ENCODE measurements at regions not wholly inside any gene's neighbourhood (a gene's known extent, or its start where the extent isn't known, plus 50 kb on each side); places are given as distances from the start of the nearest gene placed in this dataset.

- no peak for DNase-seq (ENCODE audit: low read depth in 3 of 3)
These were observed 390.6 kb upstream of the MAP3K7 start for GRCh38 chr6:90977513-90977912.

DNA sequence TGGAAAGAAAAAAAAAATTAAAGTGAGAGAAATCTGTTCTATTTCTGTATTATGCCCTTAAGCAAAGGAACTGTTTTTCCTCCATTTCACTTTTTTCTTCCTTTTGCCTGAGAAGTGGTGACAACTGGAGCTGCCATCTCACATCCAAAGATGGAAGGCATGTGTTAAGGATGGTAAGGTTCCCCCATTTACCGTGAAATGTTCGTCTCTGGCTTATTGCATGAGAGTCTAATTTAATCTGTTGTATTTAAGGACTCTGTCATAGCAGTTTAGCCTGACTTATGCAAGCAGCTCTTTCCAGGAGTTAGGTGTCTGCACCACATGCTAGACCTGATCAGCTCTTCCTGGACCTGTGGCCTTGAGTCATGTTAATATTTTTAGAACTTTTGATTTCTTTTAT is 389.5 kb upstream of the MAP3K7 start:
- no peak for DNase-seq (ENCODE audit: low read depth in 3 of 3)

DNA sequence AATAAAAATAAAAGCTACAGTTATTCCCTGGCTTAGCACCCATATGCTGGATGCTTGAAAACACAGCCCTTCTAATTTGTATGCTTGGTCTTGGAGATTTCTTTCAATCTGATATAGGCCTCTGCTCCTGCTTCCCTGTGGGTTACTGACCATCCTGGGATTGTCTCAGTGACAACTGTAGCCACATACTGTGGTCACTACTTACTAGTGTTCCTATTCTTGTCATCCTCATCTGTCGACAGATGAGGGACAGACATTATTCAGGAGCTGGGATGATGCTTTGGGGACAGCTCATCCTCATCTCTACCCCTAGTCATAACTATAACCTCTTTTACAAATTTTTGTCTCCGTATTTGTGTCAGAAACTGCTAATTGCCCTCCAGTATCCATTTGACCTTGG is 388.9 kb upstream of the MAP3K7 start:
- no peak for DNase-seq (ENCODE audit: low read depth in 3 of 3)

DNA sequence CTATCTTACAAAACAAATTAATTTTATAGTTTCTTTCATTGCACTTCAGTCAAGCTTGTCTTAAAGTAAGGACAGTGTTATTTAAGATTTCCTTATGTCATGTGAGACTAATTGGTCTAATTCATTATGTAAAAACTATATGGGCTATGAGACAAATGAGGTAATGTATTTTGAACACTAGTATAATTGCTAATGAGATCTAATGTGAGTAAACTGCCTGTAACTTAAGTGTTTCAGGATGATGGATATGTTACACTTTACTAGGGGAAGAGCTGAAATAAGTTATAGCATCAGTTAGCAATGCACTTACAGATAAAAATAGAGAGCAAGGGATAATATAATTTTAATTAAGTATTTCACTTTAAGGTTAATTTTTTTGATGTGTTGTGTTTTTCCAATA is 386.3 kb upstream of the MAP3K7 start:
- DNase-seq (ENCODE audit: low read depth in 3 of 3): no peak

DNA sequence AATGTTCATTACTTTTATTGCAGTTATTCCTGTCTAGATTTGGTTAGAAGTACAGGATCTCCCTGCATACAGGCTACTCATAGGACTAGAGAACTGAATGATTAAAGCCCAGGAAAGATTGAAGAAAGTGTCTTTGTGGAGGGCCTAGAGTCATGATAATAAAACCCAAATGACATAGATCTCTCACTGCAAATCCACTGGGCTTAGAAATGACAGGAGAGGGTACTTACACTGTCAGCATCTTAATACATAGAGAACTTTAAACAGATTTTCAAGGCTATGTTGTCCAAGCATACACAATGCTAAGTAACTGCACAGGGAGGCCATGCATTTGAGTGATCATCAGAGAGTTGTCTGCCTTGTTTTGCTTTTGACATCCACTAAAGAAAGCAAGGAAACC is 383.8 kb upstream of the MAP3K7 start:
- no peak for DNase-seq (ENCODE audit: low read depth in 3 of 3)

DNA sequence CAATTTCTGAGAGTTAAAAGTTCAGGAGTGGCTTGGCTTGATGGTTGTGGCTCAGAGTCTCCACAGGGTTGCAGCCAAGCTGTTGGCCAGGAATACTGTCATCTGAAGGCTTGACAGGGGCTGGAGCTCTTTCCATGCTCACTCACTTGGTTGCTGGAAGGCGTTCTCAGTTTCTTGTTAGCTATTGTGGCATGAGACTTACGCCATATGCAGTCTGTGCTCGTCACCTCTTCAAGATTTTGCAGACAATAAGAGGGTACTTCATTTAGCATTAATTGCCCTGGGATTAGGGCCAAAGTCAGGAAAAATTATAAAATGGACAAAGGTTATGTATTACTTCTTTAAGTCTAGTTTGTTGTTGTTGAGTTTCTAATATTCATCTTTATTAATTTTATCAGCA is 380.6 kb upstream of the MAP3K7 start:
- DNase-seq (ENCODE audit: low read depth in 3 of 3): no peak

GRCh38 chr6:90960324-90960723 is 373.5 kb upstream of the MAP3K7 start:
- no peak for DNase-seq (ENCODE audit: low read depth in 3 of 3)

GRCh38 chr6:90955246-90955645 is 368.4 kb upstream of the MAP3K7 start:
- no peak for DNase-seq (ENCODE audit: low read depth in 3 of 3)

DNA sequence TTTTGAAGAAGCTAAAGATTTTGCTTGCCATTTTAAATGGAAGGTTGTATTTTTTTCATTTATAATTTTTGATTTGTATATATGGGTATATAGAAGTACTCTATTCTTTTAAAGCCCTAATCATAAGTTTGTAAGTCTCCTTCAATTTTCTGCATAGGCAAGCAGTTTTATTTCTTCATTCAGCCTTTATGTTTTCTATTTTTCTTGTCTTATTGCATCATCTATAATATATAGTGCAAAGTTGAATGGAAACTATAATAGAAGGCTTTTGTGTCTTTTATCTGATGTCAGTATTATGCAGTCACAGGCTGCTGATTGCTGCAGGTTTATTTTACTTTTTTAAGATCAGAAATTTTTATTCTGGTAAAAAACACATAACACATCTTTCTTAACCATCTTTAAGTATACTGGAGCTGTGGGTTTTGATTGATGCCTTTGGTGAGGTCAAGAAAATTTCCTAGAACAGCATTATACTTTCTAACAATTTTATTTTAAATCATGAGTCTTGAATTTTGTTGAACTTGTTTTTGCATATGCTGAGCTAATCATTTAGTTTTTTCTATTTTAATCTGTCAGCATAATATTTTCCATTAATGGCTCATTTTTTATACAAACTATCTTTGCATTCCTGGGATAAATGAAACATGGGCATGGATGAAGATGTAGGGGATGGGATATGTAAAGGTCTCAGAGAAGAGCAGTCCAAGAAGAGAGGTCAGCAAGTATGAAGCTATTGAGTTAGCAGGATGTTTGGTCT is 366.7 kb upstream of the MAP3K7 start:
- DNase-seq (ENCODE audit: low read depth in 3 of 3): no peak

DNA sequence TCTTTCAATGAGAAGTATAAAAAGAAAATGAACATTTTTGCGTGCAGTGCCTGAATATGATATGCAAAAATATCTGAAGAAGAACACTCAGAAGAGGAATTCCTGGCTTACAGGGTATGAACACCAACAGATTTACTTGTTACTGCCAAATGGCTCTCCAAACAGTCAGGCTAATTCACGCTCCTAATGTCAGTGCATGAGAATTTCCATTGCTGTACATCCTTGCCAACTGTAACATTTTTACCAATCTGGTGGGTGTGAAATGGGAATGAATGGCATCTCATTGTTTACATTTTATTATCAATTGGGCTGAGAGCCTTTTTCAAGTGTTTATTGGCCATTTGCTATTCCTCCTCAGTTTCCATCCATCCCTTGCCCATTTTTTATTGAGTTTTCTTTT is 365.3 kb upstream of the MAP3K7 start:
- DNase-seq (ENCODE audit: low read depth in 3 of 3): no peak

GRCh38 chr6:90948540-90948939 is 361.7 kb upstream of the MAP3K7 start:
- DNase-seq (ENCODE audit: low read depth in 3 of 3): no peak

DNA sequence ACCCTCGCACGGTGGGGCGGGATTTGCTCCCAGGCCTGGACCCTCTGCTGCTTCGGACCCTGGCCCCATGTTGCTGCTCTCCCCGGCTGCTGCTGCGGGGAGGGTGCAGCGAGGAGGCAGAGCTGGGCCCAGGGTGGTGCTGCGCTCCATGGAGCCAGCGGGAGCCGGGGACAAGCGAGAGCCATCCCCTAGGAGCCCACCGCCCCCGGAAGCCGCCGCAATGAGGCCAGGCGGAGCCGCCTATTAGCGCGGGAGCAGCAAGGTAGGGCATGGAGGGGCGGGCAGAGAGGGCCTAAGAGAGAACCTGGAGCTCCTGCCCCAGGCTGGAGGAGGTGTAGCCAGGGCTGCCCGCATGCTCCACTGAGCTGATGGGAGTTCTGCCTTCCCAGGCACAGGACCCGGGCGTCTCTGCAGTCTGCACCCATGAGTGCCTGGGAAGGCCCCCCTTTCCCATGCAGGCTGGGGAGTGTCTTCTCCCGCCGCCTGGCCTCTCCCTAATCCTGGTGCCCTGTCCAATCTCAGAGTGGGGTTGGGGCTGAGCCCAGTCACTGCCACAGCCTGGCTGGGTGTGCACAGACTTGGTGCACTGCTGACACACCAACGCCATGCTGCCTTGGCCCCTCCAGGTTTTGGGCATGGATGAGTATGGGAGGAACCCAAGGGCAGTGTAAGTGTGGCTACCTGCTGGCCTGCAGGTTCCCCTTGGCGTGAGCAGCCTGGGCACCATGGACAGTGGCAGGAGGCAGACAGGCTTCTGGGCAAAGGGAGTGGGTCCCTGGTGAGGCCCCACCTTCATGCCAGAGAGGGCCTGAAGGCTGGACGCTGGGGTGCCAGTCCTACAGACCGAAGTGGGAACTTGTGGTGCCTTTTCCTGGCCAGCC is 360.6 kb upstream of the MAP3K7 start:
- DNase-seq (ENCODE audit: low read depth in 3 of 3): no peak

- DNase-seq (ENCODE audit: low read depth in 3 of 3): no peak
These were observed 355.0 kb upstream of the MAP3K7 start for GRCh38 chr6:90941885-90942284.

- no peak for DNase-seq (ENCODE audit: low read depth in 3 of 3)
These were observed 354.1 kb upstream of the MAP3K7 start for GRCh38 chr6:90940812-90941481.

DNA sequence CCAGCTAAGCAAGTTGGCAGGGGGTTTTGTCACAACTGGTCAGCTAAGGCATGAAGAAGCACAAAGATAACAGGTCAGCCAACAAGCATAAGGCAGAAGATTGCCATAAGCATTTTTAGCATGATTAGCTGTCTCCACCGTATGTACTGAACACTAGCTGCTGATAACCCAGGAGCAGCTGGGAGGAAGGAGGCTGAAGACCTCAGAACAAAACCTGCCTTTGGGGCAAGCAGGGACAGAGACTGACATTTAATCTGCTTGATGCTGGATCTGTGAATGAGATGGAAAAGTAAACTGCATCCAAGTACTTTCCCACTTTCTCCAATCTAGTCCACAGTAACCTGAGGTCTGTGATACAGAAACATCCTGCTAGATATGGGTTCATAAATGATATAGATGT is 353.0 kb upstream of the MAP3K7 start:
- DNase-seq (ENCODE audit: low read depth in 3 of 3): no peak

GRCh38 chr6:90938122-90938521 is 351.2 kb upstream of the MAP3K7 start:
- no peak for DNase-seq (ENCODE audit: low read depth in 3 of 3)

DNA sequence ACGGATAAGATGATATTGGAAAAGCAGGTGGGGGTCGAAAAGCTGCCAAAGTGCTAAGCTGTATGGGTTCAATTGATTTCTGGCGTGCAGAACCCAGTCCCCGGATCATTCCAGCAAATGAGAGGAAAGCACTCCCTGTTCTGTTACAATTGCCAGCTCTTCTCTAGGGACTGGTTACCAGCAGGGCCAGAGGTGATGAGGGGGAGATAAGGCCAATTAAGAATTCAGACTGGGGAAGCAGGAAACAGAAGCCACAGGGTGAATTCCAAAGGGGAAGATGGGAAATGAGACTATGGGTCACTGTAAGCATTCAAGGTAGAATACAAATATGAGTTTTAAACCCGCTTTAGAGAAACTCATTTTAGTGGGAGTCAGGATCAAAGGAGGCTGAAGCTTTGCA is 349.4 kb upstream of the MAP3K7 start:
- DNase-seq (ENCODE audit: low read depth in 3 of 3): no peak

- no peak for DNase-seq (ENCODE audit: low read depth in 3 of 3)
These were observed 348.1 kb upstream of the MAP3K7 start for GRCh38 chr6:90934966-90935365.

DNA sequence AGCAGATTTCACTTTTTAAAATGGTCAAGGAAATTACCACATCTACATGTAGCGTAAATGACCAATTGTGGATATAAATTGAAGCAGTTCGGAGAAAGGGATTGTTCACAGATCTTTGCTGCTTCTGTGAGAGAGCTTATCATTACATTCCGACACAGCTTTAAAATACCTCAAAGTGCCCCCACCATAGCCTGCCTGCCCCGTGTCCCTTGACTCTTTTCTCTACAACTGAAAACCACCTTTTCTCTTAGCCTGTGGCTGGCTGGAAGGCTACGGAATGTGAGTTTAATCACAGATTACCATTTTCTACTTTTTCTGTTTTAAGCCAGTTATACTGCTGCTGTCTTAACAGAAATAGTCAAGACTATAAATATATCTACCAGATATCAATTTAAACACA is 347.2 kb upstream of the MAP3K7 start:
- DNase-seq (ENCODE audit: low read depth in 3 of 3): no peak

DNA sequence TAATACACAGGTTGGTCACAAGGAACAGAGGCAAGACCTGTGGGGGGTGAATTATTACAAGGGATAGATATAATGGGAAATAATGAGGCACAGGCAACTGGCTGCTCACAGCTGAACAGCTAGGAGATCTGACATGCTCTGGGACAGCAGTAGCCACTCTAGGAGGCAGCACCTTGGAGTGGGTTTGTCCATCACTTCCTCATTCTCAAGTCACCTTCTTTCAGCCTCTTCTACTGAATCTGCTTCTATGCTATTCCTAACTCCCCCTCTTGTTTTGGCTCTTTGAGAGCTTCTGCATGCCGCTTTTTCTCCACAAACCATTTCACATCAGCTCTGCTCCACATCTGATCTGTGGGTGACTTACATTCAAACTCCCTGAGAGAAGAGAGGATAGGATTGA is 345.5 kb upstream of the MAP3K7 start:
- no peak for DNase-seq (ENCODE audit: low read depth in 3 of 3)

DNA sequence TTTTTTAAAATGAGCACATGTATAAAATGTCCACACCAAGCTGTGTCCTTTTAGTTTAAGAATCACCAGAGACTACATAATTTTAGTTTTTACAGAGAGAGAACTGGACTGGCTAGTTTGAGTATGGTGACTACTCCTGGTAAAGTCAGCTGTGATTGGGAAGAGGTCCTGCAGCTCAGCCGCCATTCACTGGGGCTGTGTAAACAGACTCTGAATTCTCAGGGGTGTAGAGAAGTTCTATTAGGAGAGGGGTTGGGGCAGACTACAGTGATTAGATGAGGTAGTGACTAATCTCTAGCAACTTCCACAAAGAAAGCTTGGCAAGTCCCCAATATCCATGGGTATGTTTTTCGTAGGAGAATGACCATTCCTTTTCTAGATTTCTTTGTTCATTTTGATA is 341.2 kb upstream of the MAP3K7 start:
- DNase-seq (ENCODE audit: low read depth in 3 of 3): no peak

- DNase-seq (ENCODE audit: low read depth in 3 of 3): no peak
These were observed 338.9 kb upstream of the MAP3K7 start for GRCh38 chr6:90925726-90926125.

GRCh38 chr6:90922325-90922724 is 335.5 kb upstream of the MAP3K7 start:
- DNase-seq (ENCODE audit: low read depth in 3 of 3): no peak
